GM23248 (cell line): ENCODE measurements at regions not wholly inside any gene's neighbourhood (a gene's known extent, or its start where the extent isn't known, plus 50 kb on each side); places are given as distances from the start of the nearest gene placed in this dataset.

Experiments used
- DNase-seq: peaks from one replicate; pipeline ENCODE4 v3.0.0-alpha.2; 2015
- H2AFZ ChIP-seq: fragments of 200-600 bp; sonication (generic); 2 replicates; pipeline ENCODE4 v1.6.1; 2016; ENCODE audit warnings: antibody characterized with exemption
- H3F3A ChIP-seq: fragments of 200-600 bp; sonication (generic); 2 replicates; pipeline ENCODE4 v1.6.1; 2016; ENCODE audit warnings: mild to moderate bottlenecking, antibody characterized with exemption, mixed run types; ENCODE audit not compliant: insufficient read depth
- H3K27ac ChIP-seq: fragments of 200-600 bp; sonication (generic); 2 replicates; pipeline ENCODE4 v1.5.1; 2016; ENCODE audit warnings: mild to moderate bottlenecking
- H3K27me3 ChIP-seq: fragments of 200-600 bp; sonication (generic); replicated peaks from 2 replicates; pipeline ENCODE4 v1.6.1; 2016; ENCODE audit warnings: mild to moderate bottlenecking; ENCODE audit not compliant: insufficient read depth
- H3K36me3 ChIP-seq: fragments of 200-600 bp; sonication (generic); 2 replicates; pipeline ENCODE4 v1.6.1; 2016; ENCODE audit warnings: low read depth, mild to moderate bottlenecking
- H3K4me1 ChIP-seq: fragments of 200-600 bp; sonication (generic); 2 replicates; pipeline ENCODE4 v1.6.1; 2016; ENCODE audit warnings: mild to moderate bottlenecking; ENCODE audit not compliant: insufficient read depth
- H3K4me2 ChIP-seq: fragments of 200-600 bp; sonication (generic); one replicate; pipeline ENCODE4 v1.6.1; 2016; ENCODE audit warnings: mild to moderate bottlenecking; ENCODE audit not compliant: unreplicated experiment
- H3K4me3 ChIP-seq: fragments of 200-600 bp; sonication (generic); 2 replicates; pipeline ENCODE4 v1.5.1; 2016; ENCODE audit warnings: mild to moderate bottlenecking
- H3K79me2 ChIP-seq: fragments of 200-600 bp; sonication (generic); 2 replicates; pipeline ENCODE4 v1.6.1; 2016; ENCODE audit warnings: mild to moderate bottlenecking; ENCODE audit not compliant: insufficient read depth
- H3K9ac ChIP-seq: fragments of 200-600 bp; sonication (generic); 2 replicates; pipeline ENCODE4 v1.6.1; 2016; ENCODE audit warnings: mild to moderate bottlenecking
- H3K9me2 ChIP-seq: fragments of 200-600 bp; sonication (generic); 2 replicates; pipeline ENCODE4 v1.6.1; 2016; ENCODE audit warnings: mixed run types, mild to moderate bottlenecking, moderate library complexity; ENCODE audit not compliant: insufficient read depth
- H3K9me3 ChIP-seq: fragments of 200-600 bp; sonication (generic); one replicate; pipeline ENCODE4 v1.6.1; 2017; ENCODE audit warnings: low read depth
- H4K20me1 ChIP-seq: fragments of 200-600 bp; sonication (generic); 2 replicates; pipeline ENCODE4 v1.6.0; 2016; ENCODE audit not compliant: insufficient read depth
- EZH2 ChIP-seq: fragments of 200-600 bp; sonication (generic); IDR thresholded peaks from 2 replicates; pipeline ENCODE4 v1.6.1; 2018; ENCODE audit warnings: antibody characterized with exemption, mild to moderate bottlenecking; ENCODE audit not compliant: insufficient read depth, poor library complexity, severe bottlenecking
- EZH2phosphoT487 ChIP-seq: fragments of 200-600 bp; sonication (generic); IDR thresholded peaks from 2 replicates; pipeline ENCODE4 v1.6.1; 2018; ENCODE audit warnings: antibody characterized with exemption, moderate library complexity, mild to moderate bottlenecking, low read depth; ENCODE audit not compliant: insufficient read depth
- WGBS, 2 experiments: methylation state at CpG; one replicate each; pipeline ENCODE4 v1.1.6; 2015 to 2017; ENCODE audit warnings: low lambda C conversion rate in 2 of 2, low coverage in 1 of 2; ENCODE audit errors: missing lambda C conversion rate in 2 of 2; 5-methylcytosine and 5-hydroxymethylcytosine counted together
- in situ Hi-C: fragments of 300-500 bp; cut with MboI; formaldehyde crosslinking; loops from 2 replicates; pipeline ENCODE4 v1.15.0; 2020

DNA sequence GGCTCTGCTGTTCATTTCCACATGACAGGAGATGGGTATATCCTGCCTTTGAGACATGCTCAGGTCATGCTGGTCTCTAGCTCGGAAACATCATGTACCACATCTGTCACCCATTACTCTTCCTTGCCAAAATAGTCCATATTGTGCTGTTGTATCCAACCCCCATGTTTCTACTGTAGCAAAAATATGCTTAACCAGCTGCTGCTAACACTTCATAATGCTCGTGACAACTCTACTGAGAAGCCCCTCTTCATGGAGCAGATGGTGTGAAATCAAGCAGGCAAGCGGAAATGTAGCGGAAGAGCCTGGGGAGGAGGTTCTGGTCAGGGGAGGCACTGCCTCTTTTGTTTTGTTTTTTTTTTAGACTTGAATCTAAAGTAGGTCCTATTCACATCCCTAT is 82.9 kb downstream of the NPY start:
- H3K9me3 ChIP-seq: no peaks in the 10 kb centered on the region
- H3K4me3 ChIP-seq: no peak overlapping the region
- H3K9ac ChIP-seq: no peak overlapping the region
- in situ Hi-C loops: no loop called here
- H2AFZ ChIP-seq: no peak overlapping the region
- WGBS, 2 experiments: 16 to 20% methylated on average over 4 of the region's 4 CpGs
- no peaks in the 10 kb centered on the region for H3K79me2 ChIP-seq
- no peaks in the 10 kb centered on the region for H3K4me1 ChIP-seq
- no peaks in the 10 kb centered on the region for H3K9me2 ChIP-seq
- H3F3A ChIP-seq: no peaks in the 10 kb centered on the region
- no peak overlapping the region for H3K27ac ChIP-seq
- DNase-seq: no peak
- no peaks in the 10 kb centered on the region for H4K20me1 ChIP-seq
- H3K27me3 ChIP-seq: peaks cover 10% of the 10 kb centered on the region; the same call in 1 of the 2 replicates
- H3K4me2 ChIP-seq: no peak overlapping the region
- no peak for TF ChIP-seq EZH2phosphoT487
- TF ChIP-seq EZH2: no peak
- H3K36me3 ChIP-seq: no peaks in the 10 kb centered on the region

DNA sequence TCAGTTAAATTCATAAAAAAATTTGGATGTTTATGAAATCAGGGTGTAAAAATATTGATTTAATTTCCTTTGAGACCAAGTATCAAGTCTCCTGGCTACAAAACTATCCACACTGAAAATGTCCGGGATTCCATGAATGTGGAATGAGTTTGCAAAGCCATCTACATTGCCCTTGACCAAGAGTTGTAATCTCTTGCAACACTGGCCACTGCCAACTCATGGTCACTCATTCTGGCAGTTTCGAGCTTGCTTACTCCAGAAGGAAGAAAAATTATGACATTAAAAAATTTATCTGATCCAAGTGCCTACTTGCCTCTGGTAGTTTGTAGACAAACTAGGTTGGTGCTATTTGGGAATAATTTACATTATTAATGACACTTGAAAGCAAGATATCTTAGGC is 84.2 kb downstream of the NPY start:
- H3K4me1 ChIP-seq: no peaks in the 10 kb centered on the region
- no peak for DNase-seq
- no peak overlapping the region for H3K4me3 ChIP-seq
- TF ChIP-seq EZH2phosphoT487 (no peak), EZH2 (no peak)
- no peak overlapping the region for H3K4me2 ChIP-seq
- H3K36me3 ChIP-seq: no peaks in the 10 kb centered on the region
- no peak overlapping the region for H3K9ac ChIP-seq
- no peak overlapping the region for H3K27ac ChIP-seq
- no peaks in the 10 kb centered on the region for H4K20me1 ChIP-seq
- no peaks in the 10 kb centered on the region for H3F3A ChIP-seq
- peaks cover 10% of the 10 kb centered on the region for H3K27me3 ChIP-seq
- no peaks in the 10 kb centered on the region for H3K79me2 ChIP-seq
- no peaks in the 10 kb centered on the region for H3K9me2 ChIP-seq
- no peak overlapping the region for H2AFZ ChIP-seq
- 3 to 6% methylated on average over 2 of the region's 2 CpGs for WGBS, 2 experiments
- in situ Hi-C loops: no loop called here
- H3K9me3 ChIP-seq: no peaks in the 10 kb centered on the region

DNA sequence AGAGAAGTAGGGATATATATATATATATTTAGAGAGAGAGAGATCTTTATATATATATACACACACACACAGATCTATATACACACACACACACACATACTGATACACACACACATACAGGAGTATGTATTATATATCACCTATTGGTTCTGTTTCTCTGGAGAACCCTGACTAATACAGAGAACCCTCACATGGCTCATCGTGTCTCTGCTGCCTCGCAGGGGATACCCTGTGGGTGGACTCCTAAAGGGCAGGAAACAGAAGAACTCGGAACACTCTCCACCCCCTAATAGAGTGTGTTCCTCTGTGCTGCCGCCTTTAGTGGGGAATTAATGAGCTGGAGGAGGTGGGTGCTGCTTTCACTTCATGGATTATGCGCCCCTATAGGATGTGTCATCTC is 86.6 kb downstream of the NPY start:
- Histone ChIP-seq H4K20me1 (no peaks in the 10 kb centered on the region), H3K27me3 (peaks cover 10% of the 10 kb centered on the region), H3K4me1 (no peaks in the 10 kb centered on the region), H3F3A (no peaks in the 10 kb centered on the region), H3K4me3 (no peak overlapping the region), H3K27ac (no peak overlapping the region), H3K79me2 (no peaks in the 10 kb centered on the region), H3K36me3 (no peaks in the 10 kb centered on the region), H2AFZ (no peak overlapping the region), H3K9me3 (no peaks in the 10 kb centered on the region), H3K4me2 (no peak overlapping the region), H3K9ac (no peak overlapping the region), H3K9me2 (no peaks in the 10 kb centered on the region)
- DNase-seq: no peak
- no peak for TF ChIP-seq EZH2phosphoT487
- no peak for TF ChIP-seq EZH2
- WGBS, 2 experiments: 37 to 43% methylated on average over 5 of the region's 5 CpGs
- in situ Hi-C loops: no loop called here

DNA sequence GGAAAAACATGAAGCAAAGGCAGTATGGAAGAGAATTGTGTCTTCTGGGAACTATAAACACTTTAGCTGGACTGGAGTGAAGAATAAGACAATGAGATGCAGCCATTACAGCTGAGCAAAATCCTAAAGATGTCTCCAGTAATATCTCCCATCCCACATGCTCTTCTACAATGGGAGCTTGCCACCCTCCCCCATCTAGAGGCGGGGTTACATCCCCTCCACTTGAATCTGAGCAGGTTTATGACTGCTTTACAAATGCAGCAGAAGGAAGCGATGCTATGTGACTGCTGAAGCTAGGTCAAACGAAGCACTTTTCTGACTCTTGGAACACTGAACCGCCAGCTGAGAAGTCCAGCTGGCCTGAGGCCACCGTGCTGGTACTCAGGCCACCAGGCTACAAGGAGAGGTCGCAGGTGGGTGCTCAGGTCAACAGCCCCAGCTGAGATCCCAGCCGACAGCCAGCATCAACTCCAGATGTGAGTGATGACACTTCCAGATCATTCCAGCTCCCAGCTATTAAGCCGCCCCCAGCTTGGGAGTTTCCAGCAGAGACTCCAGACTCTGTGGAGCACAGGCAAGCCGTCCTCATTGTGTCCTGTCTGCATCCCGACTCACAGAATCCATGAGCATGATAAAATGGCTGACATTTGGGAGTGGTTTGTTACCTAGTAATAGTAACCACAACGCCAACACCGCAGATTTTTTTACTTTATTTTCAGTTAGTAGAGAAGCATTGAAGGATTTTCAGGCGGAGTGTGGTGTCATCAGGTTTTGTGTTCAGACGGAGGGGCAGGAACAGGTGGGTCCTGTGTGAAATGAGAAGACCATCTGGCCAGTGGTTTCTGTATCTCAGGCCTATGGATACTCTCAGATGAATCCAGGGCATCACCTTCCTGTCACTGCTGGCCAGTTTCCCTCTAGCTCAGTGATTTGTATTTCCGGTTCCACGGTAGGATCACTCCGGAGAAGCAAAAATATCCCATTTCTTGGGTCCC is 89.3 kb downstream of the NPY start:
- no peaks in the 10 kb centered on the region for H4K20me1 ChIP-seq
- no peaks in the 10 kb centered on the region for H3K9me3 ChIP-seq
- no peaks in the 10 kb centered on the region for H3K4me1 ChIP-seq
- H3K79me2 ChIP-seq: no peaks in the 10 kb centered on the region
- H3K4me2 ChIP-seq: no peak overlapping the region
- no peak overlapping the region for H3K27ac ChIP-seq
- WGBS, 2 experiments: 41 to 42% methylated on average over 17 of the region's 17 CpGs
- H3K9me2 ChIP-seq: no peaks in the 10 kb centered on the region
- H2AFZ ChIP-seq: no peak overlapping the region
- in situ Hi-C loops: no loop called here
- H3K4me3 ChIP-seq: no peak overlapping the region
- no peak for DNase-seq
- TF ChIP-seq EZH2 (no peak), EZH2phosphoT487 (no peak)
- peaks cover 8% of the 10 kb centered on the region for H3K27me3 ChIP-seq
- H3K9ac ChIP-seq: no peak overlapping the region
- no peaks in the 10 kb centered on the region for H3F3A ChIP-seq
- H3K36me3 ChIP-seq: no peaks in the 10 kb centered on the region
